ENCODE measurements at regions not wholly inside any gene's neighbourhood (a gene's known extent, or its start where the extent isn't known, plus 50 kb on each side); places are given as distances from the start of the nearest gene placed in this dataset.

GRCh38 chr16:73129455-73129854 lies 81.5 kb upstream of the ZFHX3 start:
- H2AFZ ChIP-seq (ENCODE audit: low read length) = no peak overlapping the region
- no peaks in the 10 kb centered on the region for H4K20me1 ChIP-seq (ENCODE audit: control insufficient read depth, extremely low read depth, insufficient read depth, low read length)
- no peaks in the 10 kb centered on the region for H3K9me3 ChIP-seq (ENCODE audit: control insufficient read depth, insufficient read depth, low read depth, low read length)
- H3K27me3 ChIP-seq (ENCODE audit: control insufficient read depth, insufficient read depth, low read length) = no peaks in the 10 kb centered on the region
- H3K9ac ChIP-seq (ENCODE audit: insufficient read depth, low read length) = no peak overlapping the region
- H3K4me3 ChIP-seq (replicated peaks in 1 of 4; ENCODE audit: control extremely low read depth in 1 of 4, insufficient read depth in 1 of 4, low read depth in 3 of 4, low read length in 4 of 4) = no peak overlapping the region
- DNase-seq (ENCODE audit: low read depth in 2 of 2) = no peak
- H3K36me3 ChIP-seq (ENCODE audit: control insufficient read depth, insufficient read depth, low read length) = no peaks in the 10 kb centered on the region
- H3K27ac ChIP-seq (ENCODE audit: insufficient read depth, low read length) = no peak overlapping the region
- H3K4me2 ChIP-seq (ENCODE audit: extremely low read depth, insufficient read depth, low read length) = no peak overlapping the region
- peaks cover 4% of the 10 kb centered on the region for H3K4me1 ChIP-seq (ENCODE audit: control insufficient read depth, extremely low read depth, insufficient read depth, low read length)
- H3K79me2 ChIP-seq (ENCODE audit: control insufficient read depth, insufficient read depth, low read length) = no peaks in the 10 kb centered on the region
- no peak for TF ChIP-seq CTCF (conservative IDR thresholded peaks at IDR 0.05 in 1 of 2, IDR thresholded peaks at IDR 0.05 in 1 of 2; ENCODE audit: low read depth in 1 of 2, low read length in 2 of 2)
- no peak for TF ChIP-seq EZH2 (IDR thresholded peaks at IDR 0.05; ENCODE audit: low read length, missing control alignments)

- H3K4me2 ChIP-seq (ENCODE audit: extremely low read depth, insufficient read depth, low read length) = no peak overlapping the region
- no peaks in the 10 kb centered on the region for H4K20me1 ChIP-seq (ENCODE audit: control insufficient read depth, extremely low read depth, insufficient read depth, low read length)
- peaks cover 8% of the 10 kb centered on the region for H3K4me1 ChIP-seq (ENCODE audit: control insufficient read depth, extremely low read depth, insufficient read depth, low read length)
- no peak overlapping the region for H3K4me3 ChIP-seq (replicated peaks in 1 of 4; ENCODE audit: control extremely low read depth in 1 of 4, insufficient read depth in 1 of 4, low read depth in 3 of 4, low read length in 4 of 4)
- no peaks in the 10 kb centered on the region for H3K27me3 ChIP-seq (ENCODE audit: control insufficient read depth, insufficient read depth, low read length)
- H3K36me3 ChIP-seq (ENCODE audit: control insufficient read depth, insufficient read depth, low read length) = no peaks in the 10 kb centered on the region
- H3K9ac ChIP-seq (ENCODE audit: insufficient read depth, low read length) = no peak overlapping the region
- H3K27ac ChIP-seq (ENCODE audit: insufficient read depth, low read length) = no peak overlapping the region
- H2AFZ ChIP-seq (ENCODE audit: low read length) = no peak overlapping the region
- peak; percentile 67 to 95 for DNase-seq (ENCODE audit: low read depth in 2 of 2)
- H3K9me3 ChIP-seq (ENCODE audit: control insufficient read depth, insufficient read depth, low read depth, low read length) = no peaks in the 10 kb centered on the region
- TF ChIP-seq CTCF (conservative IDR thresholded peaks at IDR 0.05 in 1 of 2, IDR thresholded peaks at IDR 0.05 in 1 of 2; ENCODE audit: low read depth in 1 of 2, low read length in 2 of 2) (no peak), EZH2 (IDR thresholded peaks at IDR 0.05; ENCODE audit: low read length, missing control alignments) (no peak)
- no peaks in the 10 kb centered on the region for H3K79me2 ChIP-seq (ENCODE audit: control insufficient read depth, insufficient read depth, low read length)
These were observed 78.6 kb upstream of the ZFHX3 start for GRCh38 chr16:73126525-73126853.

- H4K20me1 ChIP-seq (ENCODE audit: control insufficient read depth, extremely low read depth, insufficient read depth, low read length) = no peaks in the 10 kb centered on the region
- DNase-seq (ENCODE audit: low read depth in 2 of 2) = peak; percentile 71 to 86
- no peaks in the 10 kb centered on the region for H3K9me3 ChIP-seq (ENCODE audit: control insufficient read depth, insufficient read depth, low read depth, low read length)
- no peak overlapping the region for H3K4me3 ChIP-seq (replicated peaks in 1 of 4; ENCODE audit: control extremely low read depth in 1 of 4, insufficient read depth in 1 of 4, low read depth in 3 of 4, low read length in 4 of 4)
- no peaks in the 10 kb centered on the region for H3K36me3 ChIP-seq (ENCODE audit: control insufficient read depth, insufficient read depth, low read length)
- H3K27ac ChIP-seq (ENCODE audit: insufficient read depth, low read length) = no peak overlapping the region
- H3K4me1 ChIP-seq (ENCODE audit: control insufficient read depth, extremely low read depth, insufficient read depth, low read length) = peaks cover 8% of the 10 kb centered on the region
- H3K79me2 ChIP-seq (ENCODE audit: control insufficient read depth, insufficient read depth, low read length) = no peaks in the 10 kb centered on the region
- H2AFZ ChIP-seq (ENCODE audit: low read length) = no peak overlapping the region
- no peaks in the 10 kb centered on the region for H3K27me3 ChIP-seq (ENCODE audit: control insufficient read depth, insufficient read depth, low read length)
- H3K4me2 ChIP-seq (ENCODE audit: extremely low read depth, insufficient read depth, low read length) = peak overlapping the region; percentile 46
- TF ChIP-seq CTCF (conservative IDR thresholded peaks at IDR 0.05 in 1 of 2, IDR thresholded peaks at IDR 0.05 in 1 of 2; ENCODE audit: low read depth in 1 of 2, low read length in 2 of 2) (no peak), EZH2 (IDR thresholded peaks at IDR 0.05; ENCODE audit: low read length, missing control alignments) (no peak)
- H3K9ac ChIP-seq (ENCODE audit: insufficient read depth, low read length) = no peak overlapping the region
These were observed 78.1 kb upstream of the ZFHX3 start for GRCh38 chr16:73125850-73126524.

Data from fibroblast of lung (primary cell).